T-helper 2 cell (primary cell): ENCODE measurements at regions not wholly inside any gene's neighbourhood (a gene's known extent, or its start where the extent isn't known, plus 50 kb on each side); places are given as distances from the start of the nearest gene placed in this dataset.
"Not testable (repeated sequence)": the region's sequence is repeated elsewhere in the genome, so short reads cannot be mapped to it uniquely, and the experiment has no call there.

ENCODE experiments used
- DNase-seq, 5 experiments: peaks; one replicate each; pipeline versions ENCODE4 v3.0.0 to v3.0.0-alpha.2; 2012 to 2022

DNA sequence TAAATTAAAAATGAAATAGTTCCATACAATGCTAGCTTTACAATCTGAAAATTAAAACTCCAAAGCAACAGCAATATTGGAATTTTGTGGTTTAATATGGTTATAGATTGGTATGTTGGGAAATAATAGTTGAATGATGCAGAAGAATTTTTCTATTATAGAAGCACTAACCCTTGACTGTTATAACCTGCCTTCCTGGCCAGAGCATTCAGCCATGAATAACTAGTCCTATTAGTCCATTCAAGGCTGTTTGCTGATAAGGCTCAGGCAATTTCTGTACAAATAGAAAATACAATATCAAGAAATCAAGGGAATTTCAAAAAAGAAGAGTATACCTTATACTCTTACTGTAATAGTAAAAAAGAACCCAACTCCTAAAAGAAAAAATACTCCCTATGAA, 101.6 kb upstream of the SP4 start:
- no peak for DNase-seq

DNA sequence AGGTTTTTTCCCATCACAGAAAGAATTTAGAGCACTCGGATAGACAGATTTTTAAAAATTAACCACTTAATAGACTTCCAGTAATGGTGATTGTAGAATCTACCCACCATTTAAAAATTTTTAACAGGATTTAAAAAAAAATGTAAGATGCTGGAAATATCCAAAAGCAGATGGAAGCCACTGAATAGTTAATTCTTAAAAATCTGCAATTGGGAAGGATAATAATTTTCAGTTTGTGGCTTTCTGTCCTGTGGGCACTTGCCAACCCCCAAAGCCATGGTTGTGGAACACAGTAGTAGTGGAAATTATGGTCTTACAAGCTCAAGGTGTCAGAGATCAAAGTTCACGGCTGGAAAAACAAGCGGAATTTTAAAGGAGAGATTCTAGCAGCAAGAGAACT, 101.0 kb upstream of the SP4 start:
- no peak for DNase-seq

DNA sequence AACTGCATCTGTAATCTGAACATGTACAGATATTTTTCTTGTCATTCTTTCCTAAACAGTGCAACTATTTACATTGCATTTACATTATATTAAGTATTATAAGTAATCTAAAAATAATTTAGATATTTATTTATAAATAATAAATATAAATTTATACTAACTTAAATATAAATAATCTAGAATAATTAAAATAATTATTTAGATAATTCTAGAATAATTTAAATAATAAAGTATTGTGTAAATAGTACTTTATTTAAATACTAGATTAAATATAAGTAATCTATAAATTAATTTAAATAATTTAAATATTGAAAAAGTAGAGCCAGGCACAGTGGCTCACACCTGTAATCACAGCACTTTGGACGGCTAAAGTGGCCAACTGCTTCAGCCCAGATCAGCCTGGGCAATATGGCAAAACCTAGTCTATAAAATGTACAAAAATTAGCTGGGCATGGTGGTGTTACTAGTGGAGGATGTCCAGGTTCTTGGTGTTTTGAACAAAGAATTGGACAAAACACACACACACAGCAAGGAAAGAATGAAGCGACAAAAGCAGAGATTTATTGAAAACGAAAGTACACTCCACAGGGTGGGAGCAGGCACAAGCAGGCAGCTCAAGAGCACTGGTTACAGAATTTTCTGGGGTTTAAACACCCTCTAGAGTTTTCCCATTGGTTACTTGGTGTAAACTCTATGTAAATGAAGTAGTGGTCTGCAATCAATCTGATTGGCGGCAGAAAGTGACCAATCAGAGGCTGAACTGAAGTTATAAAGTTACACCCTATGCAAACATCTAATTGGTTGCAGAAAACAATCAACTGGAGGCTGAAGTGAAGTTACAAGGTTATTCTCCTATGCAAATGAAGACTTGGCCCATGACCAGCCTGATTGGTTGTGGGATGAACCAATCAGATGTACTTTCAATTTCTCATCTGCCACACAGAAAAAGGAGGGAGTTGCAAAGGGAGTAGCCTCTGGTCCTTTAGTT, 100.2 kb upstream of the SP4 start:
- no peak for DNase-seq

DNA sequence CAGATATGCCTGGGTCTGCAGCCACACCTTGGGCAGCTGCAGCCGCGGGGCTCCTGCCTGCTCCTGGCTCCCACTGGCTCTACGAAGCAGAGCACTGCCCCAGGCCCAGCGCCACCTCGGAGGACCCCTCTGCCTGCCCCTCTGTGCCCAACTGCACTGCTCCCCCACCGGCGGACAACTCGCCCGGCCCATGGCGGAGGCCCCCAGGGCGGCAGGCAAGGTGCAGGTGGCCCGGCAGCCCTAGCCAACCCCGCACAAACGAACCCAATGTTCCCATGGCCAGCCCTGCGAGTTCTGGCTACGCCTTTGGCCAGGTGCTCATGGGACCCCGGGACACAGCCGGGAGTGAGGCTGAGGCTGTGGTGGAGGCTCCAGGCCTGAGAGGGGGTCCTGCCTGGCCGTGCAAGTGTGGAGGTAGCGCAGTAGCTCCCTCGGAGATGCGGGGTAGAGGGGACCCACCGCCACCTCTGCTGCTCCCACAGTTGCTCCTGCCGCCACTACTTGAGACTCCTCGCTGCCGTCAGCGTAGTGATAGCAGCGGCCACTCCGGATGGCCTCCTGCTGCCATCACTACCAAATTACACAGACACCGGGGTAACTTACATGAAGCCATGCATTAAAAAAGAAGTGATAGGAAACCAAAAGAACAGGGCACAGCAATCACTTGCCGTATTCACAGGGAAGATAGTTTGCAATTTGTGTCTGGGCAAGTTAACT, 97.3 kb upstream of the SP4 start:
- no peak for DNase-seq

DNA sequence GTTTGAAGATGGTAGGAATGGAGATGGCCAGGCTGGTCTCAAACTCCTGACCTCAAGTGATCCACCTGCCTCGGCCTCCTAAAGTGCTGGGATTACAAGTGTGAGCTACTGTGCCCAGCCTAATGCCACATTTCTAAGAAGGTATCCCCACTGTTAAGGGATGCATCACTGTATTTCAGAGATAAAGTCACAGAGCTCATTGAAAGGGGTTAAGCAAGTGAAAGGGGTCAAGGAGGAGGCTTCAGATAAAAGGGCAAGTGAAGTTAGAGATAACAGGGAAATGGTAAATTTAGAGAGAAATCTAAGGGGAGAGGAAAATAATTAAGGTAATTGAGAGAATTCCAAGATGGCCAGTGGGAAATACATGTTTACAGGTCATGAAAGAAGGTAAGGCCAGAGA, 93.0 kb upstream of the SP4 start:
- no peak for DNase-seq

DNA sequence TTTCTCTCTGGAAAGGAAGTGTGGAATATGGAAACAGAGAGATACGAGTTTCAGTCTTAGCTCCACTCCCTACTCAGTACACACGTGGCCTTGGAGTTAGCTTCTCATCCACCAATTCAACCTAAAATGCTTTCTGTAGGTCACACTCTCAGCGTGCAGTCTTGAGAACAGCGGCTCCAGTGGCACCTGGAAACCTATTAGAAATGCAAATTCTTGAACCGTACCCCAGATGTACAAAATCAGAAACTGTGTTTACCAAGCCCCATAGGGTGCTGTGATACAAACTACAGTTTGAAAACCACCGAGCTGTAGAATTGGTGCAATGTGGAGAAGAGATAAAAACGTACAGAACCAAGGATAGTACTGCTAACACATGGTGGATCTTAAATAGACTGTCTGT, 91.1 kb upstream of the SP4 start:
- DNase-seq, result no peak

DNA sequence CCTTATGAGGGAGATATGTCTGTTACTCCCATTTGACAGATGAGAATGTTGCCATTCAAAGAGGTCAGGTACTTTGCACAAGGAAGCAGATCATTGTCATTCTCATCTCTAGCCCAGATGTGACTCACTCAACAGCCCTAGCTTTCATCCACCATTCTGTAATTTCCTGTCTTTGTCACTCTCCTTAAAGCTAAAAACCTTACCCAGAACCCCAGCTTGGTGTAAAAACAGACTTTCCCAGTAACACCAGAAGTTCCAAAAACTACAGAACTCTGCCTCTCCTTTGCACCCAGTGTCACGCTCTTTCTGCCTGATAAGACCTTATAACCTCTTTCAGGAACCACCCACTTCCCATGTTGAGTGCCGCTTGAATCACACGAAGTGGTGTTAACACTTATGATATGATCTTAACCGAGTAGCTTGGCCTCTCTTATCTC, 89.1 kb upstream of the SP4 start:
- peak in 3 of 5 experiments; percentile 46 to 91 (median 49) for DNase-seq

DNA sequence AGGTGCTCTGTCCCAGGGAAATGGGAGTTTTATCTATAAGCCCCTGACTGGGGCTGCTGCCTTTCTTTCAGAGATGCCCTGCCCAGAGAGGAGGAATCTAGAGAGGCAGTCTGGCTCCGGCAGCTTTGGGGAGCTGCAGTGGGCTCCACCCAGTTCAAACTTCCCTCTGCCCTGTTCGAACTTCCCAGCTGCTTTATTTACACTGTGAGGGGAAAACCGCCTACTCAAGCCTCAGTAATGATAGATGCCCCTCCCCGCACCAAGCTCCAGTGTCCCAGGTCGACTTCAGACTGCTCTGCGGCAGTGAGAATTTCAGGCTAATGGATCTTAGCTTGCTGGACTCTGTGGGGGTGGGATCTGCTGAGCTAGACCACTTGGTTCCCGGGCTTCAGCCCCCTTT, 83.0 kb upstream of the SP4 start:
- DNase-seq, result not testable (repeated sequence)

DNA sequence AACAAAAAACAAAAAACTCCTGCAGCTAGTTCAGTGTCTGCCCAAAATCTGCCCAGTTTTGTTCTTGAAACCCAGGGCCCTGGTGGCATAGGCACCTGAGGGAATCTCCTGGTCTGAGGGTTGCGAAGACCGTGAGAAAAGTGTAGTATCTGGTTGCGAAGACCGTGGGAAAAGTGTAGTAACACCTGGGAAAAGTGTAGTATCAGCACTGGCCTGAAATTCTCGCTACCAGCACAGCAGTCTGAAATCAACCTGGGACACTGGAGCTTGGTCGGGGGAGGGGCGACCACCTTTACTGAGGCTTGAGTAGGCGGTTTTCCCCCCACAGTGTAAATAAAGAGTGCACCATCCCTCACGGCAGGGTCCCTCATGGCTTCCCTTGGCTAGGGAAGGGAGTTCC, 82.5 kb upstream of the SP4 start:
- DNase-seq, result no peak

DNA sequence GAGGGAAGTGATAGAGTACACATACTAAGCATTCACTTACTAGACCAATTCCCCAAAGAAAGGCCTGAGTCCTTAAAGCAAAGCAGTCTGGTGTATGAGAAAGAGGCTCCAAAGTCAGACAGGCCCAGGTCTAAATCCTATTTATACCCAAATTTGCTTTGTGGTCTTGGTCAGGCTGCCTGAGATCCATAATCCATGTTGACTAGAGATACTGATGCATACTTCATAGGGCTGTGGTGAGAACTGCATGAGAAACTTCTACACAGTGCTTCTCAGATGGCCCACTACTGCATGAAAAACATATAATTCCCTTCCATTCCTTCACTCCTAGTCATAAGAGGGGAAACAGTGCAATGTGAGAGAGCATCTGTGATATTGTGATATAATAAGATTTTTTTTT, 81.6 kb upstream of the SP4 start:
- DNase-seq, result no peak

DNA sequence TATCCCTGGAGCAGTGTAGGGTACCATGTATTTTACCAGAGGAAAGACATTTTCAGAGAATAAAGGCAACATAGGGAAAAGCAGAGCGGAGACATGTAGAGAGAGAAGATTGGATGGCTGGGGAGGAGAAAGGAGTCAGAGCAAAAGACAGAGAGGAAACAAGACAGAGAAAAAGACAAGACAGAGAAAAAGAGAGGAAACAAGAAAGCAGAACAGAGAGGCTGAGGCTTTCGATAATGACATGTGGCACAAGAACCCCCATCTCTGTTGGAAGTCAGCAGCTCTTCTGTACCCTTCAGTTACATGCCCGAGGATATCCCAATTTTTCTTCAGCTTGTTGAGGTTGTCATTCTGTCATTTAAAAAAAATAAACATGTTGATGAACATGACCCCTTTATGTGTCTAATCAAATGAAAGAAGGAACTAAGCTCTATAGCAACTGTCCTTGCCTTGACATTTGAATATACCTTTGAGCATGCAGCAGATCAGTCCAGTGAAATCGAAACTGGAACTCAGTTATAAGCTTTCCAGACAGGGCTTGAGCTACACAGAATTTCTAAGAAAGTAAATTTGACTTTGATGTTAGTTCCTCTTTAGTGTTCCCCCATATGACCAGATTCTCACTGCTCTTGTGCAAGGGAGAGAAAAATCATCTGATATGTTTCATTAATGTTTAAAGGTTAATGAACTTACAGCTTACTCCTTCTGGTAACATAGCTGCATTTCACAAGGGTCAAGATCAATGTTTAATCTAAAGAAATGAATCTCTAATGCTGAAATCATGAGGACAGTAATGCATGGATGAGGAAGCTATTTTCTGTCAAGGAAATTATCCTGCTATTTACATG, 75.1 kb upstream of the SP4 start:
- DNase-seq, result peak in 2 of 5 experiments; percentile 19 to 81

DNA sequence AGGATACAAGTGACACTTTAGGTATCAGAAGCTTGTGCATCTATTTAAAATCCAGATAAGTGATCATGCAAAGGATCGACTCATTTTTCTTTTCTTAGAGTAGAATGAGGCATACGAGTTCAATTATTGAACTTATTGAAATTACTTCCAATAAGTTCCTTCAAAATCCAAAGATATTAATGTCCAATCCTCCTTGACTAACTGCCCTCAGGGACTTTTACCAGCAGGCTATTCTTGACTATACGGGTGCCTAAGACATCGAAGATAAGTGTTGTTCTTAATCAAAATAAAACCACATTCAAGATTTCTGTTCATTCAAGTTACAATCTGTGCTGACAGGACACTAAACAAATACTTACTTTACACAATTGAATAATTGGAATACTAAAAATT, 74.5 kb upstream of the SP4 start:
- DNase-seq, result no peak

DNA sequence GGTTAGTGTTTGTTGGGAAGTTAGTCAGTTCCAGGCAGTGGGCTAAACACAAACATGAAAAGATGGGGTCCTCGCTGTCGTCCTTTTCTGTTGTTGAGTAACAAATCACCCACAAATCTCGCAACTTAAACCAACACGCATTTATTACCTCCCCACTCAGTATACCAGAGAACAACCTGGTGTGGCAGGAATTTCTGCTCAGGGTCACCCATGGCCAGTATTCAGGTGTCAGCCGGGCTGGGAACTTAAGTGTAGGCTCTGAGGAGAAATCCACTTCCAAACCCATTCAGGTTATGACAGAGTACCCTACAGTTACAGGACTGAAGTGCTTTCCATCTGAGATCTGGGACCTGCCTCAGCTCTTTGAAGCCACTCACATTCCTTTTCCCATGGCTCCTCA, 73.6 kb upstream of the SP4 start:
- no peak for DNase-seq

DNA sequence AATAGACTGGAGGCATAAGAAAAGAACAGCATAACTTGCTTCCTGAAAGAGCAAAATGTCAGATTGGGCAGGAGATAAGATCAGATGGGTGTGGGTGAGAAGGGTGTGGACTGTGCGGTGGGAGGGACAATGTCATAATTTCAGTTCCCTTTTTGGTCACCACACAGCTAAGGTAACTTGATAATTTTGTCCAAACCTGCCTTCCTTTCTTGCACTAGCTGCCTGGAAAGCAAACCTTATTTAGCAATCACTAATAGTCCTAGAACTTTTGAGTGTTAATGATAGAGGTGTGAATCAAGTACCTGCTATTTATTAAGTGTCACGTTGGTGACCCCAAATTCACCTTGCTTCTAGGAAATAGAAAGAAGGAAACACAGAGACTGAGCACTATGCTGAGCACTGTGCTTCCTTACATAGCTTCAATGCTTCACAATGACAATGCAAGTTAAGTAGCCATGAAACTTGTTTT, 72.4 kb upstream of the SP4 start:
- DNase-seq, result peak in 3 of 5 experiments; percentile 25 to 95 (median 73)

DNA sequence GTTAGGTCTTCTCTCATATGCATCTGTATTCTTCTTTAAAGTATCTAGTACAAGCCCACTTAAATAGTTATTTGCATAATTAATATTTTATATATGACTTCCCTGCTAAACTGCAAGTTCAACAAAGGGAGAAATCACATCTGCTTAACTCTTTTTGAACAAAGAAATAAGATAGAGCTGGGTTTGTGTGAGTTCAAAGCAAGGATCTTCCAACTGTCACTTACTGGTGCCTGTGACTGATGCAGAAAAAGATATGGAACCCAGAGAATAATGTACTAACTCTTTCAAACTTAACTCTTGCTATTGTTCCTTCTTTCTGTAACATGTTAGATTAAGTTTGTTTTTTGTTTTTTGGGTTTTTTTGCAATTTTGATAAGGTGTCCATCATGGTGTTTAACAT, 71.3 kb upstream of the SP4 start:
- peak in 1 of 5 experiments; percentile 12 for DNase-seq

DNA sequence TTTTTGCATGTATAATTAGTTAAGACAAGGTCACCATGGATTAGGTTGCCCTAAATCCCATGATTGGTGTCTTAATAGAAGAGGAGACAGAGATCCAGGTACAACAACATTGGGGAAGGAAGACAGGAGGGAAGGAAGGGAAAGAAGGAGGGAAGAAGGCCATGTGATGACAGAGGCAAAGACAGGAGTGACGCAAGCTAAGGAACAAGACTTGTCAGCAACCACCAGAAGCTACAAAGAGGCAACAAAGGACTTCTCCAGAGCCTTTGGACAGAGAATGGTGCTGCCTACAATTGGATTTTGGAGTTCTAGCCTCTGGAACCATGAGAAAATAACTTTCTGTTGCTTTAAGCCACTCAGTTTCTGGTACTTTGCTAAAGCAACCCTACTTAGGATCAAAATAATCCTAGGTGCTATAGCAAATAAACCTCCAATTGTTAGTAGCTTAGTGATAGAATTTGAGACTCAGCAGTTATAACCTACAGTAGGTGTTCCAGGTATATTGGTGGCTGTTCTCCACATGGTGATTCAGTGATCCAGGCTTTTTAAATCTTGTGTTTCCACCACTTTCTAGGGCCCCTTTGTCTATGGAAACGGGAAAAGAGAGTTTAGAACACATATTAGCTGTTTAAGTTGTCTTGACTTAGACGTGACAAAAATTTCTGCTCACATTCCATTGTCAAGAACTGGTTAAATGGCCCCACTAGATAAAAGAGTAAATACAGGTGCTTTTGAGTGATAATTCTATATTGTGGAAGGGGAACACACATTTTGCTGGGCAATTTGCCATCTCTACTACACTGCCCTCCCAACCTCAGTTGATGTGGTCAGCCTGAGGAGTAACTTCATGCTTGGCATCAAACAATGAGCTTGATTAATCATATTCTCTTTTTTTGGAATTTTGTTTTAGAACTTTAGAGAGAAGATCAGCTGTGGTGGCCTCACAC, 70.5 kb upstream of the SP4 start:
- DNase-seq, result no peak

DNA sequence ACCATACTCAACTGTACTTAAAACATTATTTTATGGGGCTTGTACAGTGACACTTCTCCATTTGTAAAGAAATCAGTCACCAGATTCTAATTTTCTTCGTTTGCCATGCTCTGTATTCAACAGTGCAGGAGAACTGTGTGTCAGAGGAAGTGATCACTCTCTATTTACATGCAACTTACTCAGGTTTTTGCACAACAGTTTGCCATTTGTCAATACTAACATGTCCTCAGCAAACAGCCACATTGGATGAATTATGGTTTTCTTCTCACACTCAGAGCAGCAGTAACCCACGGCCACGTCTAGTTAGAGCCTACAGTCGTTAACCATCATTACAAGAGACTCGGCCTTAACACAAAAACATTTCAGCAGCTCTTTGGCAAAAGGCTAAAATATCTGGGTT, 69.2 kb upstream of the SP4 start:
- DNase-seq, result peak in 1 of 5 experiments; percentile 7

DNA sequence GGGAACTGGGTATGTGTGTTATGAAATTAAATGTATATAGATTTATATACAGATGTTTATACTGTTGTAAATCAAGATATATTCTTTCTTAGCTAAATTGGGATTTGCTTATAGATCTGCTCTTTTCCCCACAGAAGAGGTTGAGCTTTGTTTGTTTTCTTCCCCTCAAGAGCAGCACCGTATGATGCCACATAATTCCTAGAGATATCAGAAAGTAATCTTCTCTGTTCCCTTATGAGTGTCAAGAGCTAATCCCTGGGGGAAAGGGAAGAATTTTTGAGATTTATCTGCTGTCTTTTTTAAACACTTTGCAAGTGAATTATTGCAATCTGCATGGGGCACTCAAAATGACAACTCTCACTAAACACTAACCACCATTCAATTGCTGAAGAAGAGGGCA, 68.7 kb upstream of the SP4 start:
- DNase-seq, result no peak

DNA sequence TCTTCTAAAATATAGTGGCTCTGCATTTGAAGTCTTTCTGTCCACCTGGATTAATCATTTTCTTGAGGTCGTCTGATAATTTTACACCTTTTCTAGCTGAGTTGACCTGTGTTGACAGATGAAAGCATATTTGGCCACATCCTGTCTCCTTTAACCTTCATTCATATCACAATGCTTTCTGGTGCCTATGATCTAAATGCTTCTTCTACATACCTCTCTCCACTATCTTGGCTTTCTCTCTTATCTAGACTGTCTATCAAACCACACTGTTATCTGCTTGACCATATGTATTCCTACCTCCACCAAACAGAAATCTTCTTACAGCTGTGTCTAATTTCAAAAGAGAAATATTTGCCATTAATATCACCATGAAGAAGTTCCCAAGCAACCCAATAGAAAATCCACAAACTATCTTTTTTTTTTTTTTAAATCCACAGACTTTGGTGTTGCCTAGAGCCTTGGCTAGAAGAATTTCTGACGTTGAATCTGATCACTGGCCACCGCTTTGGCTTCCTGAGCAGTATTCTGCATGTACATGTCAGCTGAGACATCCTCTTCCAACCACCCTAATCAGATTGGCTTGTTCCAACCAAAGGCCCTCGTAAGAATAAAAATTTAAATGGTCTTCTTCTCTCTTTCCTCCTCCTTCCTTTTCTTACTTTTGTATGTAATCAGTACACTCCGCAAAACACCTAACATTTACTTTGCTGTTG, 66.3 kb upstream of the SP4 start:
- DNase-seq, result peak in 1 of 5 experiments; percentile 13

DNA sequence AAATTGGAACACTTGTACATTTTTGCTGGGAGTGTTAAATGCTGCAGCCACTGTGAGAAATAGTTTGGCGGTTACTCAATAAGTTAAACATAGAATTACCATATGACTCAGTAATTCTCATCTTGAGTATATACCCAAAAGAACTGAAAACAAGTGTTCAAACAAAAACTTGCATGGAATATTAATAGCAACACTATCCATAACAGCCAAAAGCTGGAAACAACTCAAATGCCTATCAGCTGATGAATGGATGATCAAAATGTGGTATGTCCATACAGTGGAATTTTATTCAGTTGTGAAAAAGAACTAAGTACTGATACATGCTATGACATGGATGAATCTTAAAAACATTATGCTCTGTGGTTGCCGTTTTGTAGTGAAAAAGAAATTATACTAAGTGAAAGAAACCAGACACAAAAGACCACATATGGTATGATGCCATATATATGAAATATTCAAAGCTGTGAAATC, 63.0 kb upstream of the SP4 start:
- DNase-seq, result peak in 1 of 5 experiments; percentile 30
